ENCODE measurements at regions not wholly inside any gene's neighbourhood (a gene's known extent, or its start where the extent isn't known, plus 50 kb on each side); places are given as distances from the start of the nearest gene placed in this dataset.

DNA sequence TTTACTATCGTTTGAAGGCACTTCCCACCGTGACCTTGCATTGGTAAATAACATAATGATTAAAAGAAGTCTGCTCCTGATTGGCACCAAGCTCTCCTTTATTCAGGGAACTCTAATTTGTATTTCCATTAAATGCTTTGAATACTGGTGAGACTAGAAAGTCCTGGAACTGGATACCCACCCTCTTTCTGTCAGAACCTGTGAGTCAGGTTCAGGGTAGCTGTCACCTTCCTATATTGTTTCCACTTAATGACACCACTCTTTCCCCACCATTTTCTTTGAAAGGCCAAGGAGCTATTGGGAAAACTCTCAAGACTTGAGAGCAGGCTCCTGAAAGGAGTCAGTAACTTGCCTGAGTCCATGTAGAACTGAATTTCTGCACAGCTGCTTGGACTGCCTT, 55.9 kb upstream of the RASSF6 start:
- Histone ChIP-seq H3K27me3 (ENCODE audit: insufficient read depth, low read length) (no peaks in the 10 kb centered on the region), H2BK120ac (ENCODE audit: insufficient read depth, low read length, poor library complexity) (no peak overlapping the region), H3K27ac (ENCODE audit: low read depth, low read length) (no peak overlapping the region), H2AK5ac (ENCODE audit: low read length) (no peak overlapping the region), H3K4me2 (ENCODE audit: low read length) (no peak overlapping the region), H3K9me3 (ENCODE audit: insufficient read depth, low read depth, low read length) (no peaks in the 10 kb centered on the region), H3K4me3 (ENCODE audit: low read depth, low read length) (no peak overlapping the region), H3K18ac (ENCODE audit: low read length) (no peak overlapping the region), H2BK5ac (ENCODE audit: low read depth, low read length, poor library complexity) (no peak overlapping the region), H3K79me2 (ENCODE audit: control insufficient read depth, insufficient read depth, low read length, poor library complexity) (no peaks in the 10 kb centered on the region), H2AFZ (ENCODE audit: insufficient read depth, low read length, poor library complexity) (no peak overlapping the region), H4K91ac (ENCODE audit: low read depth, low read length) (no peak overlapping the region), H3K36me3 (ENCODE audit: control insufficient read depth in 1 of 2, insufficient read depth in 2 of 2, low read length in 2 of 2) (no peaks in the 10 kb centered on the region), H4K8ac (ENCODE audit: low read depth, low read length) (no peak overlapping the region), H3K4me1 (ENCODE audit: control insufficient read depth in 1 of 2, insufficient read depth in 2 of 2, low read length in 2 of 2) (no peaks in the 10 kb centered on the region), H2BK12ac (ENCODE audit: low read length) (no peak overlapping the region), H3K14ac (ENCODE audit: low read length) (no peak overlapping the region), H4K12ac (ENCODE audit: low read depth, low read length) (no peak overlapping the region), H3K4ac (ENCODE audit: low read depth, low read length) (no peak overlapping the region), H3K79me1 (ENCODE audit: low read length) (no peaks in the 10 kb centered on the region), H3K9ac (ENCODE audit: low read length) (no peak overlapping the region), H3K23ac (ENCODE audit: low read length) (no peak overlapping the region)
- no peak for DNase-seq
- WGBS (ENCODE audit: extremely low coverage, insufficient coverage, insufficient read length) = no CpG with 5 or more reads among the region's 2 CpGs

DNA sequence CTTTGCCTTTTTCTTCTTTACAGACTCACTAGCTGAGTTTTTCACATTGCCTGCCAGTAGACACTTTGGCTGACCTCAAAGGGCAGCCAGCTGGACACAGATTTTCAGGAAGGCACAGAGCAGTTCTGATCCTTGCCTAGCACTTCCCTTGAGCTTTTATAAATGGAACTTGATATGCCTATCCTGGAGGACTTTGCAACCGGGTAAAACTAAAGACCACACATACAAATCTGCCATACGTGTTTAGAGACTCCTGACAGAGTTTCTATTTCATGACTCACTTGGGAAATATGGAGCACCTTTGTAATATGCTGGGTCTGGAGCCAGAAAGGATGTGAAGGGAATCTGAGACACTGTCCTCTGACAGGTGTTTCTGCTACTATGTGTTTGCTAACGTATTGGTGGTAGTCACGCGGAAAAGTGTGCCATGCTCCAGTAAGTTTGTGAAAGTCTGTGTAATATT, 56.7 kb upstream of the RASSF6 start:
- no peak overlapping the region for H2BK5ac ChIP-seq (ENCODE audit: low read depth, low read length, poor library complexity)
- H2BK12ac ChIP-seq (ENCODE audit: low read length) = no peak overlapping the region
- no CpG with 5 or more reads among the region's 5 CpGs for WGBS (ENCODE audit: extremely low coverage, insufficient coverage, insufficient read length)
- no peak overlapping the region for H3K9ac ChIP-seq (ENCODE audit: low read length)
- peak in 1 of 2 donors; percentile 57 for DNase-seq
- H2AK5ac ChIP-seq (ENCODE audit: low read length) = no peak overlapping the region
- no peak overlapping the region for H2BK120ac ChIP-seq (ENCODE audit: insufficient read depth, low read length, poor library complexity)
- H2AFZ ChIP-seq (ENCODE audit: insufficient read depth, low read length, poor library complexity) = no peak overlapping the region
- no peaks in the 10 kb centered on the region for H3K79me2 ChIP-seq (ENCODE audit: control insufficient read depth, insufficient read depth, low read length, poor library complexity)
- no peak overlapping the region for H3K4me3 ChIP-seq (ENCODE audit: low read depth, low read length)
- H3K23ac ChIP-seq (ENCODE audit: low read length) = no peak overlapping the region
- no peak overlapping the region for H3K4ac ChIP-seq (ENCODE audit: low read depth, low read length)
- no peak overlapping the region for H4K12ac ChIP-seq (ENCODE audit: low read depth, low read length)
- H3K18ac ChIP-seq (ENCODE audit: low read length) = no peak overlapping the region
- H3K27ac ChIP-seq (ENCODE audit: low read depth, low read length) = no peak overlapping the region
- H3K36me3 ChIP-seq (ENCODE audit: control insufficient read depth in 1 of 2, insufficient read depth in 2 of 2, low read length in 2 of 2) = no peaks in the 10 kb centered on the region
- no peaks in the 10 kb centered on the region for H3K79me1 ChIP-seq (ENCODE audit: low read length)
- no peaks in the 10 kb centered on the region for H3K9me3 ChIP-seq (ENCODE audit: insufficient read depth, low read depth, low read length)
- no peak overlapping the region for H4K91ac ChIP-seq (ENCODE audit: low read depth, low read length)
- no peak overlapping the region for H3K14ac ChIP-seq (ENCODE audit: low read length)
- H3K4me2 ChIP-seq (ENCODE audit: low read length) = no peak overlapping the region
- H3K4me1 ChIP-seq (ENCODE audit: control insufficient read depth in 1 of 2, insufficient read depth in 2 of 2, low read length in 2 of 2) = no peaks in the 10 kb centered on the region
- no peak overlapping the region for H4K8ac ChIP-seq (ENCODE audit: low read depth, low read length)
- H3K27me3 ChIP-seq (ENCODE audit: insufficient read depth, low read length) = no peaks in the 10 kb centered on the region

GRCh38 chr4:73679836-73680235, 59.6 kb upstream of the RASSF6 start:
- H4K91ac ChIP-seq (ENCODE audit: low read depth, low read length) = no peak overlapping the region
- no peaks in the 10 kb centered on the region for H3K36me3 ChIP-seq (ENCODE audit: control insufficient read depth in 1 of 2, insufficient read depth in 2 of 2, low read length in 2 of 2)
- no peak overlapping the region for H2AFZ ChIP-seq (ENCODE audit: insufficient read depth, low read length, poor library complexity)
- H4K8ac ChIP-seq (ENCODE audit: low read depth, low read length) = no peak overlapping the region
- H4K12ac ChIP-seq (ENCODE audit: low read depth, low read length) = no peak overlapping the region
- no peak overlapping the region for H3K14ac ChIP-seq (ENCODE audit: low read length)
- no peaks in the 10 kb centered on the region for H3K79me2 ChIP-seq (ENCODE audit: control insufficient read depth, insufficient read depth, low read length, poor library complexity)
- no peaks in the 10 kb centered on the region for H3K27me3 ChIP-seq (ENCODE audit: insufficient read depth, low read length)
- H2BK12ac ChIP-seq (ENCODE audit: low read length) = no peak overlapping the region
- no peak overlapping the region for H3K18ac ChIP-seq (ENCODE audit: low read length)
- H2BK5ac ChIP-seq (ENCODE audit: low read depth, low read length, poor library complexity) = no peak overlapping the region
- no peak overlapping the region for H2AK5ac ChIP-seq (ENCODE audit: low read length)
- no peaks in the 10 kb centered on the region for H3K4me1 ChIP-seq (ENCODE audit: control insufficient read depth in 1 of 2, insufficient read depth in 2 of 2, low read length in 2 of 2)
- no peak overlapping the region for H3K9ac ChIP-seq (ENCODE audit: low read length)
- H3K4ac ChIP-seq (ENCODE audit: low read depth, low read length) = no peak overlapping the region
- no peak overlapping the region for H3K23ac ChIP-seq (ENCODE audit: low read length)
- H3K4me2 ChIP-seq (ENCODE audit: low read length) = no peak overlapping the region
- H3K4me3 ChIP-seq (ENCODE audit: low read depth, low read length) = no peak overlapping the region
- H3K79me1 ChIP-seq (ENCODE audit: low read length) = no peaks in the 10 kb centered on the region
- WGBS (ENCODE audit: extremely low coverage, insufficient coverage, insufficient read length) = no CpG with 5 or more reads among the region's 4 CpGs
- DNase-seq = no peak
- no peaks in the 10 kb centered on the region for H3K9me3 ChIP-seq (ENCODE audit: insufficient read depth, low read depth, low read length)
- no peak overlapping the region for H3K27ac ChIP-seq (ENCODE audit: low read depth, low read length)
- H2BK120ac ChIP-seq (ENCODE audit: insufficient read depth, low read length, poor library complexity) = no peak overlapping the region

- Histone ChIP-seq H3K27me3 (ENCODE audit: insufficient read depth, low read length) (no peaks in the 10 kb centered on the region), H3K4me3 (ENCODE audit: low read depth, low read length) (no peak overlapping the region), H2BK5ac (ENCODE audit: low read depth, low read length, poor library complexity) (no peak overlapping the region), H3K27ac (ENCODE audit: low read depth, low read length) (no peak overlapping the region), H3K23ac (ENCODE audit: low read length) (no peak overlapping the region), H3K4ac (ENCODE audit: low read depth, low read length) (no peak overlapping the region), H3K9ac (ENCODE audit: low read length) (no peak overlapping the region), H3K36me3 (ENCODE audit: control insufficient read depth in 1 of 2, insufficient read depth in 2 of 2, low read length in 2 of 2) (no peaks in the 10 kb centered on the region), H3K9me3 (ENCODE audit: insufficient read depth, low read depth, low read length) (no peaks in the 10 kb centered on the region), H3K79me2 (ENCODE audit: control insufficient read depth, insufficient read depth, low read length, poor library complexity) (no peaks in the 10 kb centered on the region), H3K4me2 (ENCODE audit: low read length) (no peak overlapping the region), H3K79me1 (ENCODE audit: low read length) (no peaks in the 10 kb centered on the region), H4K91ac (ENCODE audit: low read depth, low read length) (no peak overlapping the region), H4K8ac (ENCODE audit: low read depth, low read length) (no peak overlapping the region), H2AFZ (ENCODE audit: insufficient read depth, low read length, poor library complexity) (no peak overlapping the region), H4K12ac (ENCODE audit: low read depth, low read length) (no peak overlapping the region), H2BK120ac (ENCODE audit: insufficient read depth, low read length, poor library complexity) (no peak overlapping the region), H3K4me1 (ENCODE audit: control insufficient read depth in 1 of 2, insufficient read depth in 2 of 2, low read length in 2 of 2) (no peaks in the 10 kb centered on the region), H3K18ac (ENCODE audit: low read length) (no peak overlapping the region), H3K14ac (ENCODE audit: low read length) (no peak overlapping the region), H2BK12ac (ENCODE audit: low read length) (no peak overlapping the region), H2AK5ac (ENCODE audit: low read length) (no peak overlapping the region)
- DNase-seq = no peak
- no CpG with 5 or more reads among the region's 2 CpGs for WGBS (ENCODE audit: extremely low coverage, insufficient coverage, insufficient read length)
Measured at GRCh38 chr4:73681776-73682175, 58.6 kb upstream of the CXCL8 start.

Data from trophoblast cell (in vitro differentiated cells and primary cell).